OCI-LY7 (cell line): ENCODE measurements at regions not wholly inside any gene's neighbourhood (a gene's known extent, or its start where the extent isn't known, plus 50 kb on each side); places are given as distances from the start of the nearest gene placed in this dataset.
A peak's percentile ranks its signal among the peaks of the same experiment; 100 is the strongest.
"Not testable (repeated sequence)": the region's sequence is repeated elsewhere in the genome, so short reads cannot be mapped to it uniquely, and the experiment has no call there.

Experiments used
- BruUV-seq: library from RNA; stranded (reverse); fragments of 400-500 nt; replicated peaks from 2 replicates; lab custom pipeline; 2021; lab: Mats Ljungman, UMichigan
- CTCF ChIA-PET: fragments of 300-600 bp; sonication (Branson Sonifier 250); formaldehyde crosslinking; loops from one replicate; lab custom pipeline; 2022; ENCODE audit warnings: antibody characterized with exemption; ENCODE audit not compliant: unreplicated experiment; lab: Charles Lee
- POLR2A ChIA-PET: fragments of 300-600 bp; sonication (Branson Sonifier 250); formaldehyde crosslinking; loops from one replicate; lab custom pipeline; 2022; ENCODE audit warnings: antibody characterized with exemption; lab: Charles Lee
- DNase-seq: peaks from one replicate; pipeline ENCODE4 v3.0.0-alpha.2; 2015; ENCODE audit warnings: low spot score
- H2AFZ ChIP-seq: fragments of 200-600 bp; sonication (generic), shearing (Covaris generic); 2 replicates; pipeline ENCODE4 v1.6.1; 2014; ENCODE audit warnings: mild to moderate bottlenecking, antibody characterized with exemption, low read length, moderate library complexity
- H3K27ac ChIP-seq: fragments of 200-600 bp; sonication (generic); 2 replicates; pipeline ENCODE4 v1.5.1; 2014; ENCODE audit warnings: mixed run types, low read depth, mild to moderate bottlenecking, moderate library complexity, low read length, inconsistent platforms; ENCODE audit not compliant: poor library complexity, severe bottlenecking
- H3K36me3 ChIP-seq: fragments of 200-600 bp; sonication (generic); 2 replicates; pipeline ENCODE4 v1.6.1; 2014; ENCODE audit warnings: mild to moderate bottlenecking, antibody characterized with exemption, low read length, moderate library complexity, mixed read lengths; ENCODE audit not compliant: insufficient read depth
- H3K4me1 ChIP-seq: fragments of 200-600 bp; sonication (generic); 2 replicates; pipeline ENCODE4 v1.5.1; 2014; ENCODE audit warnings: mild to moderate bottlenecking, low read length; ENCODE audit not compliant: insufficient read depth, poor library complexity, severe bottlenecking
- H3K4me2 ChIP-seq: fragments of 200-600 bp; sonication (generic); 2 replicates; pipeline ENCODE4 v1.6.1; 2014; ENCODE audit warnings: mild to moderate bottlenecking, low read length
- H3K4me3 ChIP-seq: fragments of 200-600 bp; sonication (generic); 2 replicates; pipeline ENCODE4 v1.5.1; 2014; ENCODE audit warnings: mild to moderate bottlenecking, low read depth, low read length; ENCODE audit not compliant: poor library complexity, severe bottlenecking
- H3K79me2 ChIP-seq: fragments of 200-600 bp; sonication (generic); 2 replicates; pipeline ENCODE4 v1.6.1; 2016; ENCODE audit warnings: low read depth, mild to moderate bottlenecking, low read length, moderate library complexity, mixed read lengths; ENCODE audit not compliant: insufficient read depth
- H3K9me2 ChIP-seq: fragments of 200-600 bp; sonication (generic); 2 replicates; pipeline ENCODE4 v1.6.1; 2016; ENCODE audit warnings: mild to moderate bottlenecking, low read length, mixed read lengths; ENCODE audit not compliant: insufficient read depth
- H3K9me3 ChIP-seq: fragments of 200-600 bp; sonication (generic); 2 replicates; pipeline ENCODE4 v1.6.1; 2014; ENCODE audit warnings: mild to moderate bottlenecking, mixed run types, low read length, mixed read lengths
- H4K20me1 ChIP-seq: fragments of 200-600 bp; sonication (generic); 2 replicates; pipeline ENCODE4 v1.6.1; 2014; ENCODE audit warnings: mild to moderate bottlenecking, antibody characterized with exemption, low read length, moderate library complexity, mixed read lengths; ENCODE audit not compliant: insufficient read depth
- EZH2phosphoT487 ChIP-seq: fragments of 200-600 bp; sonication (generic); IDR thresholded peaks from 2 replicates; pipeline ENCODE4 v1.6.1; 2018; ENCODE audit warnings: low read depth, borderline replicate concordance, mild to moderate bottlenecking, mixed run types, antibody characterized with exemption, low read length, moderate library complexity, mixed read lengths
- intact Hi-C: fragments of 100-400 bp; cut with micrococcal nuclease; formaldehyde crosslinking; loops from one replicate; pipeline ENCODE4 v1.10.0; 2022; ENCODE audit not compliant: unreplicated experiment
- TF ChIP-seq, protein P1 (sequence below): fragments of 200-600 bp; sonication (generic); conservative IDR thresholded peaks from 2 replicates; pipeline ENCODE4 v1.5.1; 2014; ENCODE audit warnings: mild to moderate bottlenecking, antibody characterized with exemption, low read length, moderate library complexity, mixed read lengths

- intact Hi-C loops: no loop called here
- Histone ChIP-seq H3K4me2 (no peak overlapping the region), H3K79me2 (no peaks in the 10 kb centered on the region), H3K27ac (no peak overlapping the region), H4K20me1 (no peaks in the 10 kb centered on the region), H3K9me2 (no peaks in the 10 kb centered on the region), H3K9me3 (no peaks in the 10 kb centered on the region), H3K36me3 (no peaks in the 10 kb centered on the region), H3K4me3 (no peak overlapping the region), H2AFZ (no peak overlapping the region), H3K4me1 (no peaks in the 10 kb centered on the region)
- TF ChIP-seq, protein P1, sequence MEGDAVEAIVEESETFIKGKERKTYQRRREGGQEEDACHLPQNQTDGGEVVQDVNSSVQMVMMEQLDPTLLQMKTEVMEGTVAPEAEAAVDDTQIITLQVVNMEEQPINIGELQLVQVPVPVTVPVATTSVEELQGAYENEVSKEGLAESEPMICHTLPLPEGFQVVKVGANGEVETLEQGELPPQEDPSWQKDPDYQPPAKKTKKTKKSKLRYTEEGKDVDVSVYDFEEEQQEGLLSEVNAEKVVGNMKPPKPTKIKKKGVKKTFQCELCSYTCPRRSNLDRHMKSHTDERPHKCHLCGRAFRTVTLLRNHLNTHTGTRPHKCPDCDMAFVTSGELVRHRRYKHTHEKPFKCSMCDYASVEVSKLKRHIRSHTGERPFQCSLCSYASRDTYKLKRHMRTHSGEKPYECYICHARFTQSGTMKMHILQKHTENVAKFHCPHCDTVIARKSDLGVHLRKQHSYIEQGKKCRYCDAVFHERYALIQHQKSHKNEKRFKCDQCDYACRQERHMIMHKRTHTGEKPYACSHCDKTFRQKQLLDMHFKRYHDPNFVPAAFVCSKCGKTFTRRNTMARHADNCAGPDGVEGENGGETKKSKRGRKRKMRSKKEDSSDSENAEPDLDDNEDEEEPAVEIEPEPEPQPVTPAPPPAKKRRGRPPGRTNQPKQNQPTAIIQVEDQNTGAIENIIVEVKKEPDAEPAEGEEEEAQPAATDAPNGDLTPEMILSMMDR: peak; percentile 38
- TF ChIP-seq EZH2phosphoT487: no peak
- no TSS peak for BruUV-seq
- CTCF ChIA-PET: no interaction called here
- POLR2A ChIA-PET: no interaction called here
- DNase-seq: no peak
These were observed 205.5 kb downstream of the NPR3 start for GRCh38 chr5:32916648-32917047.

GRCh38 chr5:32928761-32929160 lies 217.6 kb downstream of the NPR3 start:
- H3K4me3 ChIP-seq: no peak overlapping the region
- BruUV-seq: no TSS peak
- ChIA-PET CTCF (no interaction called here), POLR2A (no interaction called here)
- H3K9me3 ChIP-seq: no peaks in the 10 kb centered on the region
- intact Hi-C loops: no loop called here
- no peaks in the 10 kb centered on the region for H4K20me1 ChIP-seq
- no peak overlapping the region for H3K27ac ChIP-seq
- H3K79me2 ChIP-seq: no peaks in the 10 kb centered on the region
- H3K9me2 ChIP-seq: no peaks in the 10 kb centered on the region
- no peaks in the 10 kb centered on the region for H3K36me3 ChIP-seq
- no peak overlapping the region for H2AFZ ChIP-seq
- H3K4me2 ChIP-seq: no peak overlapping the region
- DNase-seq: no peak
- TF ChIP-seq EZH2phosphoT487: no peak
- TF ChIP-seq, protein P1: no peak
- H3K4me1 ChIP-seq: no peaks in the 10 kb centered on the region

- CTCF ChIA-PET, POLR2A ChIA-PET, H3K4me1 ChIP-seq, H3K9me3 ChIP-seq, H3K27ac ChIP-seq, H2AFZ ChIP-seq, BruUV-seq, H3K4me3 ChIP-seq, H4K20me1 ChIP-seq, H3K9me2 ChIP-seq, H3K36me3 ChIP-seq, H3K79me2 ChIP-seq, DNase-seq, H3K4me2 ChIP-seq: not testable (repeated sequence)
- intact Hi-C loops: loop anchor here (10.0 kb wide), 1 partner anchor 227 kb away; no protein-coding TSS in a partner anchor
These were observed 220.3 kb downstream of the NPR3 start for GRCh38 chr5:32931438-32931837.
